Activated T-cell treated with anti-CD3 and anti-CD28 coated beads for 1 hour (primary cell): ENCODE measurements at regions not wholly inside any gene's neighbourhood (a gene's known extent, or its start where the extent isn't known, plus 50 kb on each side); places are given as distances from the start of the nearest gene placed in this dataset.
"Not testable (repeated sequence)": the region's sequence is repeated elsewhere in the genome, so short reads cannot be mapped to it uniquely, and the experiment has no call there.

ENCODE experiments used
- DNase-seq: peaks from one replicate; pipeline ENCODE4 v3.0.0-alpha.2; 2020; ENCODE audit warnings: low read depth

- DNase-seq, result not testable (repeated sequence)
Observed at GRCh38 chr9:61817127-61817705, 627.4 kb downstream of the SPATA31A7 start.

GRCh38 chr9:61853624-61854259, 663.9 kb downstream of the SPATA31A7 start:
- DNase-seq, result peak; percentile 75

- DNase-seq, result not testable (repeated sequence)
Observed at GRCh38 chr9:61854260-61854640, 664.4 kb downstream of the SPATA31A7 start.

- DNase-seq, result not testable (repeated sequence)
Observed at GRCh38 chr9:61856283-61856682, 666.4 kb downstream of the SPATA31A7 start.

GRCh38 chr9:61856858-61857453, 667.1 kb downstream of the SPATA31A7 start:
- not testable (repeated sequence) for DNase-seq

- not testable (repeated sequence) for DNase-seq
Observed at GRCh38 chr9:61857709-61858351, 668.0 kb downstream of the SPATA31A7 start.

- peak; percentile 45 for DNase-seq
Observed at GRCh38 chr9:61862431-61862971, 672.7 kb downstream of the SPATA31A7 start.

GRCh38 chr9:61864463-61864862, 674.6 kb downstream of the SPATA31A7 start:
- not testable (repeated sequence) for DNase-seq

- DNase-seq, result not testable (repeated sequence)
Observed at GRCh38 chr9:61868965-61869364, 679.1 kb downstream of the SPATA31A7 start.

GRCh38 chr9:61872329-61872728, 682.5 kb downstream of the SPATA31A7 start:
- DNase-seq, result not testable (repeated sequence)
